ENCODE measurements at regions not wholly inside any gene's neighbourhood (a gene's known extent, or its start where the extent isn't known, plus 50 kb on each side); places are given as distances from the start of the nearest gene placed in this dataset.

DNA sequence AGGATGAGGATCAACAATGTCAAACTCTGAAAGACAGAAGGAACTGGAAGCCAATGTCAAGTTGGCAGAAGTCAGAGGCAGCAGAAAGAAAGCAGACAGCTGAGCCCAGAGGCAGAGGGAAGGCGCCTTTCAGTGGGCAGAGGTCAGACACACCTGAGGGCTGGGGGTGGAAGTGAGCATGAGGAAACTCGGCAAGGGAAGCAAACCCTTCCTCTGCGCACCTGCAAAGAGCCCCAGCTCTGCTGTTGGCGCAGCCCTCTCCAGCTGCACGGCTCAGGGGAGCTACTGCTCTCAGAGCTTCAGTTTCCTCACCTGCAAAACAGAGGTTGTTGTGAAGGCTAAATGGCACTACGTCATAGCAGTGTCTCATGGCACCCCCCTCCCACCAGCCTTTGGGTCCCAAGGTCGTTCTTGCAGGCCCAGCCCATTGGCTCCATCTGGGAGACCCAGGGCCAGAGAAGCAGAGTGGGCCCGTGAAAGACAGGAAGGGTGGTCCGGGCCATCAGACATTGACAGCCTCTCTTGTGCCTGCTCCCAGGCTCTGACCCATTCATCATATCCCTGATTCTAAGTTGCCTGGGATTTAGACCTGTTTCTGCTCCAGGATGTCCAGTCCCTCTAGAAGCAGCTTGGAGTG is 53.3 kb upstream of the SLC6A11 start:
- DNase-seq (ENCODE audit: low read depth, low spot score) = no peak

DNA sequence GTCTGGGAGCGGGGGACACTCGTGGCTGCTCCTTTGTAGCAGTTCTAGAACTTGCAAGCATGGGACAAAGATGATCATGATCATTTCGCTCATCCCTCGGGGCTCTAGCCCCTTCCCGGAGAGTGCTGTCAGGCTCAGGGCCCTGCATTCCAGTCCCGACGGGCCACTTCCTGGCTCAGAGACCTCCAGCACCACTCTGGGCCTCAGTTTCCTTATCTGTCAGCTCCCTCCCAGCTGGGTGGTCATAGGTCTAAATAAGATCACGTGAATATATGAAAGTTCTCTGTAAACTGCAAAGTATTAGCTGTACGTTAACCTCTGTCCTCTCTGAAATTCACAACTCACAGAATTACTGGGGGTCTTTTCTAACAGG is 52.8 kb upstream of the SLC6A11 start:
- no peak for DNase-seq (ENCODE audit: low read depth, low spot score)

DNA sequence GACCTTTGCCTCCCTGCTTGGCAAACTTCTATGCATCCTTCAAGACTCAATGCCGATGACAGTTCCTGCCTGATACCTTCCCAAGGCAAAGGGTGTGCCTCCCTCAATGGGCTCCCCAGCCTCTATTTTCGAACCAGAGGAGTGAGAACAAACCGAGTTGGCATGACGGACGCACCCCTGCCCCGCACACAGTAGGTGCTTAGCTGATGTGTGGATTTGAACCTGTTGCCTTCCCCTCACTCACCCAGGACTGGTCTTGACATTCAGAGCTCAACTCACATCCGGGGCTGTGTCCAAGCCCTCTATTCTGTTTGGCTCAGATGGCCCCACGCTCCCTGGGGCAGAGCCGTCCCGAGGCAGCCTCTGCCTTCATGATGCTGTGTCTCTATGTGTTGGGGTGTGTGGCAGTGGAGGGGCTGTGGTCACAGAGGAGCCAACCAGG is 52.2 kb upstream of the SLC6A11 start:
- DNase-seq (ENCODE audit: low read depth, low spot score) = no peak

DNA sequence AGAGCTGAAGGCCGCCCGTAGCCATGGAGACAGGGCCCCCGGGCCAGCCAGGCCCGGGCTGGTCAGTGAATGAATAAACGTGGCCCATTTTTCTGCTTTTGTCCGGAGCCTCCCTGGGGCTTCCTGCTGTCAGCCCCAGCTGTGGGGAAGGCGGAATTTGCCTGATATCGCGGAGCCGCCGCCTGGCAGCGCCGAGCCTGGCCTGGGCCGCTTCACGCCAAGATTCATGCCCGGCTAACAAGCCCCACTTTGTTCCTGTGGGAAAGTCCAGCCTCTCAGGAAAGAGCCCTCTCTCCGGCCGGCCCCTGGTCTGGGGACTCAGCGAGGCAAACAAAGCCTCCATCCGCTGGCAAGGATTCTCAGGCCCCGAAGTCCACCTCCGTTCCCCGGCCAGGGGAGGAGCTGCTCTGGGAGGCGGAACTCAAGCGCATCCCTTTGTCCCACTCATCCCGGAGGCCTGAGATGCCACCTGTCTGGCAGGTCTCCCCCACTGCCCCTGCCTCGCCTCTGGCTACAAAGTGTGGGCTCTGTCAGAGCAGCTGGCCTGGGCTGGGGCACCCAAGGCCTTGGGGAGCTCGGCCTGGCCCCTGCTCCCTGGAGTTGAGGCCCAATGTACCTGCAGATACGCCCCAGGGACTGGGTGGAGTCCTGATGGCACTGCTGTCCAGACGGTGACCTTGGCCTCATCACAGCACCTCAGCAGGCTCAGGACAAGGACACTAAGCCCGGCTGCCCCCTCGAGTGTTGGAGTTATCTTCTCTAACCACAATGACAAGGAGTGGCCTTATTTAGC is 51.6 kb upstream of the SLC6A11 start:
- no peak for DNase-seq (ENCODE audit: low read depth, low spot score)

DNA sequence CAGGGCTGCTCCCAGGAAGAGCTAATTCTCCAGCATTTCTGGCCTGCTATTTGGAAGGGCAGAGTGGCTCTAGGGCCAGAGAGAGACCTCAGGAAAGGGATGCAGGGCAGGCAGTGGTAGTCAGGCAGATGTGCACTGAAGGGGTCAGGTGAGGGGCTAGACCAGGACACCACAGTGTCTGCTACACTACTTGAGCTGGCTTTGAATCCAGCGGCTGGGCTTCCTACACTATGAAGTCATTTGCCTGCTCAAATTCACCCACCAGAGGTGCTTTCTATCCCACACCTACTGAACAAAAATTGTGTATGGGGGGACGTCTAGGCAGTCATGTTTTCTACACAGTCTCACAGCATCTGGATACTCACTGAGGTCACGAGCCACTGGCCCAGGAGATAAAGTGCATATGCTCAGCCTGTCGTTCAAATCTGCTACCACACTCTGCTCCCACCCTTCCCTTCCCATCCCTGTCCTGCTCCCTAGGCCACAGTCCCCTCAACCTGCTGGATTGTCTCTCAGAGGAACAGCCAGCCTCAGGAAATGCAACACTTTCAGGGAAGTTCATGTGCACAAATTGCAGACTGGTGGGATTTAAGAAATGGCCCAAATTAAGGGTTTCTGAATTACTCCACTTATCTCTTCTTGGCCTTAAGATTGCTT is 49.9 kb upstream of the SLC6A11 start:
- no peak for DNase-seq (ENCODE audit: low read depth, low spot score)
